Breast epithelium (tissue), 4 donors: ENCODE measurements at regions not wholly inside any gene's neighbourhood (a gene's known extent, or its start where the extent isn't known, plus 50 kb on each side); places are given as distances from the start of the nearest gene placed in this dataset.

Experiments used
- DNase-seq, 2 donors: peaks; one replicate each; pipeline ENCODE4 v3.0.0-alpha.2; 2019; ENCODE audit warnings: low spot score in 2 of 2
- H3K27ac ChIP-seq, 2 donors: fragments of 200-600 bp; sonication (generic) in 1 of 2; one replicate each; pipeline ENCODE4 v1.5.1; 2016 to 2019; ENCODE audit warnings: mild to moderate bottlenecking in 1 of 2
- H3K27me3 ChIP-seq, 2 donors: fragments of 200-600 bp; sonication (generic) in 1 of 2; one replicate each; pipeline versions ENCODE4 v1.5.1 to v1.6.0; 2017 to 2019; ENCODE audit warnings: control low read depth in 1 of 2, mild to moderate bottlenecking in 1 of 2
- H3K36me3 ChIP-seq: fragments of 200-600 bp; one replicate; pipeline ENCODE4 v1.5.1; 2019
- H3K4me1 ChIP-seq, 2 donors: fragments of 200-600 bp; sonication (generic); one replicate each; pipeline ENCODE4 v1.5.1; 2016 to 2019; ENCODE audit warnings: control low read depth in 1 of 2
- H3K4me3 ChIP-seq, 3 donors: fragments of 200-600 bp; sonication (generic); 1 replicate in 2 of 3; 2 replicates in 1 of 3; pipeline ENCODE4 v1.5.1; 2016 to 2019; ENCODE audit warnings: mild to moderate bottlenecking in 3 of 3, moderate library complexity in 2 of 3
- H3K9me3 ChIP-seq, 2 donors: fragments of 200-600 bp; sonication (generic) in 1 of 2; one replicate each; pipeline ENCODE4 v1.5.1; 2016 to 2019; ENCODE audit warnings: control low read depth in 1 of 2
- CTCF ChIP-seq, 3 donors: fragments of 450-650 bp; IDR thresholded peaks; one replicate each; pipeline ENCODE4 v1.5.1; 2016 to 2017; ENCODE audit warnings: antibody characterized with exemption in 3 of 3, mild to moderate bottlenecking in 3 of 3, moderate library complexity in 3 of 3
- POLR2A ChIP-seq: fragments of 450-650 bp; IDR thresholded peaks from one replicate; pipeline ENCODE4 v1.6.1; 2016; ENCODE audit warnings: antibody characterized with exemption, mild to moderate bottlenecking, moderate library complexity
- POLR2AphosphoS5 ChIP-seq, 3 donors: sonication (generic); formaldehyde crosslinking; IDR thresholded peaks; one replicate each; pipeline ENCODE4 v1.6.1; 2017; ENCODE audit warnings: antibody characterized with exemption in 3 of 3
- intact Hi-C: fragments of 100-400 bp; cut with DNase I; formaldehyde crosslinking; loops from one replicate; pipeline ENCODE4 v1.15.1; 2023; ENCODE audit warnings: low total_unique reads

GRCh38 chr13:76722782-76723181, 163.4 kb downstream of the KCTD12 start:
- TF ChIP-seq POLR2AphosphoS5 (IDR thresholded peaks at IDR 0.05) (no peak), CTCF (IDR thresholded peaks at IDR 0.05) (no peak), POLR2A (no peak)
- H3K9me3 ChIP-seq: no peaks in the 10 kb centered on the region
- H3K4me3 ChIP-seq: no peak overlapping the region
- H3K27ac ChIP-seq: no peak overlapping the region
- no peaks in the 10 kb centered on the region for H3K36me3 ChIP-seq
- intact Hi-C loops: no loop called here
- no peaks in the 10 kb centered on the region for H3K4me1 ChIP-seq
- no peaks in the 10 kb centered on the region for H3K27me3 ChIP-seq
- no peak for DNase-seq

GRCh38 chr13:76720821-76721220, 165.4 kb downstream of the KCTD12 start:
- Histone ChIP-seq H3K4me1 (no peaks in the 10 kb centered on the region), H3K9me3 (no peaks in the 10 kb centered on the region), H3K36me3 (no peaks in the 10 kb centered on the region), H3K4me3 (no peak overlapping the region), H3K27ac (no peak overlapping the region), H3K27me3 (no peaks in the 10 kb centered on the region)
- intact Hi-C loops: no loop called here
- DNase-seq: no peak
- TF ChIP-seq POLR2AphosphoS5 (IDR thresholded peaks at IDR 0.05) (no peak), CTCF (IDR thresholded peaks at IDR 0.05) (no peak), POLR2A (no peak)

GRCh38 chr13:76720416-76720815, 165.8 kb downstream of the KCTD12 start:
- no peaks in the 10 kb centered on the region for H3K27me3 ChIP-seq
- H3K27ac ChIP-seq: no peak overlapping the region
- intact Hi-C loops: no loop called here
- no peaks in the 10 kb centered on the region for H3K36me3 ChIP-seq
- H3K4me3 ChIP-seq: no peak overlapping the region
- H3K9me3 ChIP-seq: no peaks in the 10 kb centered on the region
- DNase-seq: no peak
- TF ChIP-seq POLR2AphosphoS5 (IDR thresholded peaks at IDR 0.05): no peak
- no peak for TF ChIP-seq POLR2A
- TF ChIP-seq CTCF (IDR thresholded peaks at IDR 0.05): no peak
- H3K4me1 ChIP-seq: no peaks in the 10 kb centered on the region

GRCh38 chr13:76719955-76720354, 166.2 kb downstream of the KCTD12 start:
- no peak overlapping the region for H3K27ac ChIP-seq
- no peaks in the 10 kb centered on the region for H3K4me1 ChIP-seq
- intact Hi-C loops: no loop called here
- no peaks in the 10 kb centered on the region for H3K9me3 ChIP-seq
- no peak for TF ChIP-seq POLR2AphosphoS5 (IDR thresholded peaks at IDR 0.05)
- no peak for TF ChIP-seq CTCF (IDR thresholded peaks at IDR 0.05)
- TF ChIP-seq POLR2A: no peak
- H3K27me3 ChIP-seq: no peaks in the 10 kb centered on the region
- H3K36me3 ChIP-seq: no peaks in the 10 kb centered on the region
- DNase-seq: no peak
- H3K4me3 ChIP-seq: no peak overlapping the region

- peaks cover 0 to 1% of the 10 kb centered on the region in 2 donors for H3K4me1 ChIP-seq
- no peaks in the 10 kb centered on the region for H3K36me3 ChIP-seq
- DNase-seq: no peak
- H3K9me3 ChIP-seq: no peaks in the 10 kb centered on the region
- no peaks in the 10 kb centered on the region for H3K27me3 ChIP-seq
- H3K27ac ChIP-seq: no peak overlapping the region
- no peak overlapping the region for H3K4me3 ChIP-seq
- TF ChIP-seq CTCF (IDR thresholded peaks at IDR 0.05) (no peak), POLR2A (no peak), POLR2AphosphoS5 (IDR thresholded peaks at IDR 0.05) (no peak)
- intact Hi-C loops: no loop called here
These were observed 169.1 kb downstream of the KCTD12 start for GRCh38 chr13:76717092-76717491.
